ENCODE measurements at regions not wholly inside any gene's neighbourhood (a gene's known extent, or its start where the extent isn't known, plus 50 kb on each side); places are given as distances from the start of the nearest gene placed in this dataset.

DNA sequence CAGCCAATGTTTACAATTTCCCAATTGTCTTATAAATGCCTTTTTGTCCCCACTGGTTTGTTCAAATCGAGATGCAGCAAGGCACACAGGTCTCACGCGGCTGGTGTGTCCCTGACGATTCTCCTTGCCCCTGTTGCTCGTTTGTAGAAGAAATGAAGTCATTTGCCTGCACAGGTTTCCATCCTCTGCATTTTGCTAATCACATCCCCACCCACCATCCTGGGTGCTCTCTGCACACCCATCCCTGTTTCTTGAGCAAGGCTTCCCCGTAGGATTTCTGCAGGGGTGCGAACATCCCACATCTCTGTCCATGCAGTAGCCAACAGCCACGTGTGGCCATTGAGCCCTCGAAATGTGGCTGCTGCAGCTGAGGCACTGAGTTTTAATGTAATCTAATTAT is 59.8 kb upstream of the SOX1 start:
- no peak for DNase-seq

DNA sequence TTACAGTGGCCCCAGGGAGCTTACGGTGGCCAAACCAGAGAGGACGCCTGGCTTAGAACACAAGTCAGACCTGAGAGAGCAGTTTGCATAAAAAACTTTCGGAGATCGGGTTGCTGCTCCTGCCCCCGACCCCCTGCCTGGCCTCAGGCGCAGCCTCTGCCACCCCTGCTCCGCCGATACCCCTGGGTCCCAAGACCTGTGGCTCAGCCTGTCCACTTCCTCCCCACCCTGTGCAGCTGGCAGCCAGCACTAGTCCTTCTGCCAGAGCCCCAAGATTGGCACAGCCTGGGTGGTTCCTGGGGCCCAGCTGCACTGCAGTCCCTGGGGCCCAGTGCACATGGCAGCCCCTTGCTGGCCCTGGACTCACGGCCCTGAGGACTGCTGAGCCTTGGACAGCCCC is 56.2 kb upstream of the SOX1 start:
- DNase-seq = no peak

- no peak for DNase-seq
Measured at GRCh38 chr13:112012016-112012704, 54.8 kb upstream of the SOX1 start.

DNA sequence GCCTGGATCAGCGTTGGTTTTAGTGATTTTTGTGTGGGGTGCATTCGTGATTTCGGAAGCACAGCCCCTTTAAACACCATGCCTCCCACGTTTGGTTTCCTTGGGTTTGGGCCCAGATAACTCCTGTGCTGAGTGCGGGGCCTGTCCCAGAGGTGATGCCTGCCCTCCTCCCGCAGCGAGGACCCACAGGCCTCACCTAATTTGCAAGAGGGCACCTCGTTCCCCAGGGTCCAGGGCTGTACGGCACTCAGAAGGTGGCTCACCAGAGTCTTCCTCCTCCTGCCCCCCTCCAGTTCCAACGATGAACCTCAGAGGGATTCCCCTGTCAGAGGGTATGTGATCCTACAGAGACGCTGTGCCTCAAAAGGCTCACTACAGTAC is 54.3 kb upstream of the SOX1 start:
- no peak for DNase-seq

- no peak for DNase-seq
Measured at GRCh38 chr13:112013665-112014064, 53.3 kb upstream of the SOX1 start.

- no peak for DNase-seq
Measured at GRCh38 chr13:112014857-112015256, 52.1 kb upstream of the SOX1 start.

Data from suppressor macrophage treated with lipopolysaccharide for 1 hour (primary cell).